T-cell (primary cell): ENCODE measurements at regions not wholly inside any gene's neighbourhood (a gene's known extent, or its start where the extent isn't known, plus 50 kb on each side); places are given as distances from the start of the nearest gene placed in this dataset.

ENCODE experiments used
- ATAC-seq, 4 experiments: fragments of 200-7000 bp in 3 of 4; fragments of 150-1000 bp in 1 of 4; cut with Tn5 transposase; replicated peaks in 1 of 4; 1 replicate in 3 of 4; 2 replicates in 1 of 4; pipeline ENCODE4 v1.10.0; 2021; ENCODE audit warnings: moderate library complexity in 3 of 4, mild to moderate bottlenecking in 2 of 4, moderate number of reproducible peaks in 1 of 4
- CTCF ChIA-PET, 2 donors: fragments of 300-600 bp; sonication (Branson Sonifier 250); formaldehyde crosslinking; loops; one replicate each; lab custom pipeline; 2022; ENCODE audit warnings: antibody characterized with exemption in 2 of 2; lab: Charles Lee
- POLR2A ChIA-PET, 2 donors: fragments of 300-600 bp; sonication (Branson Sonifier 250); formaldehyde crosslinking; loops; one replicate each; lab custom pipeline; 2022; ENCODE audit warnings: antibody characterized with exemption in 2 of 2; lab: Charles Lee
- DNase-seq, 35 experiments: peaks; one replicate each; pipeline versions ENCODE4 v3.0.0 to v3.0.0-alpha.2; 2013 to 2023
- H3K27ac ChIP-seq: one replicate; pipeline ENCODE4 v1.5.1; 2013; ENCODE audit warnings: low read length
- H3K27me3 ChIP-seq, 2 experiments: replicated peaks in 1 of 2; 1 replicate in 1 of 2; 2 replicates in 1 of 2; pipeline versions ENCODE4 v1.6.1 to v1.7.0; 2013; ENCODE audit warnings: low read length in 1 of 2, mixed read lengths in 1 of 2; ENCODE audit not compliant: control insufficient read depth in 2 of 2, insufficient read depth in 2 of 2; ENCODE audit errors: extremely low read depth in 1 of 2
- H3K36me3 ChIP-seq, 2 donors: 1 replicate in 1 of 2; 2 replicates in 1 of 2; pipeline versions ENCODE4 v1.6.1 to v1.7.0; 2013; ENCODE audit warnings: low read length in 1 of 2; ENCODE audit not compliant: control insufficient read depth in 2 of 2, insufficient read depth in 1 of 2; ENCODE audit errors: extremely low read depth in 1 of 2
- H3K4me1 ChIP-seq, 2 experiments: 1 replicate in 1 of 2; 2 replicates in 1 of 2; pipeline versions ENCODE4 v1.6.1 to v1.7.0; 2013; ENCODE audit warnings: low read length in 2 of 2, mixed read lengths in 1 of 2; ENCODE audit not compliant: insufficient read depth in 2 of 2, control insufficient read depth in 1 of 2; ENCODE audit errors: extremely low read depth in 1 of 2
- H3K4me3 ChIP-seq, 2 donors: 1 replicate in 1 of 2; 2 replicates in 1 of 2; pipeline versions ENCODE4 v1.5.1 to v1.7.0; 2013; ENCODE audit warnings: mild to moderate bottlenecking in 2 of 2, low read length in 1 of 2, moderate library complexity in 1 of 2; ENCODE audit not compliant: control insufficient read depth in 1 of 2; ENCODE audit errors: extremely low read depth in 1 of 2
- H3K9me3 ChIP-seq: 2 replicates; pipeline ENCODE4 v1.7.0; 2013
- H3K27ac Mint-ChIP-seq, 2 donors: one replicate each; pipeline ENCODE4 v1.8.0; 2020 to 2021; ENCODE audit warnings: mild to moderate bottlenecking in 2 of 2, mixed read lengths in 2 of 2
- H3K27me3 Mint-ChIP-seq, 2 donors: one replicate each; pipeline ENCODE4 v1.8.0; 2021 to 2022; ENCODE audit warnings: mixed read lengths in 2 of 2
- H3K36me3 Mint-ChIP-seq: one replicate; pipeline ENCODE4 v1.8.0; 2021; ENCODE audit warnings: mixed read lengths
- H3K4me1 Mint-ChIP-seq, 3 donors: one replicate each; pipeline ENCODE4 v1.8.0; 2020 to 2022; ENCODE audit warnings: mixed read lengths in 3 of 3, mild to moderate bottlenecking in 1 of 3
- H3K4me3 Mint-ChIP-seq, 3 donors: one replicate each; pipeline ENCODE4 v1.8.0; 2020 to 2022; ENCODE audit warnings: mild to moderate bottlenecking in 3 of 3, mixed read lengths in 3 of 3, moderate library complexity in 3 of 3
- H3K9me3 Mint-ChIP-seq, 3 donors: one replicate each; pipeline ENCODE4 v1.8.0; 2020 to 2022; ENCODE audit warnings: mixed read lengths in 3 of 3
- WGBS: methylation state at CpG from one replicate; pipeline ENCODE4 v1.1.5; 2013; ENCODE audit warnings: missing lambda C conversion rate; ENCODE audit not compliant: insufficient coverage; 5-methylcytosine and 5-hydroxymethylcytosine counted together

GRCh38 chr4:122015203-122015602, 63.3 kb upstream of the TRPC3 start:
- H3K4me3 ChIP-seq = no peak overlapping the region
- no peaks in the 10 kb centered on the region for H3K9me3 ChIP-seq
- H3K27ac ChIP-seq = no peak overlapping the region
- WGBS = no CpG with 5 or more reads among the region's 3 CpGs
- Mint-ChIP-seq H3K9me3 (no peaks in the 10 kb centered on the region), H3K4me3 (no peak overlapping the region), H3K27ac (no peak overlapping the region), H3K4me1 (no peaks in the 10 kb centered on the region), H3K36me3 (no peaks in the 10 kb centered on the region), H3K27me3 (peaks cover 20 to 39% of the 10 kb centered on the region in 2 donors)
- POLR2A ChIA-PET = no interaction called here
- CTCF ChIA-PET = no interaction called here
- DNase-seq (no peak), ATAC-seq (no peak)
- H3K36me3 ChIP-seq = no peaks in the 10 kb centered on the region
- H3K4me1 ChIP-seq = no peaks in the 10 kb centered on the region
- no peaks in the 10 kb centered on the region for H3K27me3 ChIP-seq

- H3K36me3 Mint-ChIP-seq = no peaks in the 10 kb centered on the region
- ATAC-seq = no peak
- H3K36me3 ChIP-seq = no peaks in the 10 kb centered on the region
- H3K9me3 ChIP-seq = no peaks in the 10 kb centered on the region
- H3K27me3 ChIP-seq = no peaks in the 10 kb centered on the region
- no CpG with 5 or more reads among the region's 2 CpGs for WGBS
- H3K4me1 ChIP-seq = no peaks in the 10 kb centered on the region
- no peaks in the 10 kb centered on the region for H3K9me3 Mint-ChIP-seq
- no peak overlapping the region for H3K4me3 ChIP-seq
- no peaks in the 10 kb centered on the region for H3K4me1 Mint-ChIP-seq
- POLR2A ChIA-PET = no interaction called here
- no peak overlapping the region for H3K27ac Mint-ChIP-seq
- DNase-seq = no peak
- no peak overlapping the region for H3K27ac ChIP-seq
- peaks cover 13 to 25% of the 10 kb centered on the region in 2 donors for H3K27me3 Mint-ChIP-seq
- H3K4me3 Mint-ChIP-seq = no peak overlapping the region
- CTCF ChIA-PET = interaction anchor here in 1 of 2 donors (0.6 kb wide), 1 partner anchor 75 kb away, joined by 5 read pairs; no protein-coding TSS in a partner anchor
Observed at GRCh38 chr4:122012735-122013134, 60.9 kb upstream of the TRPC3 start.

- no peak for DNase-seq
- Mint-ChIP-seq H3K4me1 (peaks cover 0 to 3% (median 1%) of the 10 kb centered on the region in 3 donors), H3K36me3 (no peaks in the 10 kb centered on the region), H3K9me3 (no peaks in the 10 kb centered on the region), H3K27ac (no peak overlapping the region), H3K4me3 (no peak overlapping the region), H3K27me3 (peaks cover 15 to 18% of the 10 kb centered on the region in 2 donors)
- Histone ChIP-seq H3K9me3 (no peaks in the 10 kb centered on the region), H3K27ac (no peak overlapping the region), H3K27me3 (no peaks in the 10 kb centered on the region), H3K4me3 (no peak overlapping the region), H3K4me1 (no peaks in the 10 kb centered on the region), H3K36me3 (no peaks in the 10 kb centered on the region)
- no peak for ATAC-seq
- 83% methylated on average over 2 of the region's 3 CpGs for WGBS
- ChIA-PET CTCF (interaction anchor here in 1 of 2 donors (0.6 kb wide), 1 partner anchor 1958 kb away, joined by 3 read pairs; no protein-coding TSS in a partner anchor), POLR2A (no interaction called here)
Observed at GRCh38 chr4:122010610-122011009, 58.8 kb upstream of the TRPC3 start.

GRCh38 chr4:122009524-122009923, 57.7 kb upstream of the TRPC3 start:
- H3K4me3 ChIP-seq = no peak overlapping the region
- no peaks in the 10 kb centered on the region for H3K36me3 Mint-ChIP-seq
- H3K27ac Mint-ChIP-seq = no peak overlapping the region
- ATAC-seq (no peak), DNase-seq (no peak)
- ChIA-PET CTCF (no interaction called here), POLR2A (interaction anchor here in 1 of 2 donors (0.5 kb wide), 1 partner anchor 984 kb away, joined by 4 read pairs; no protein-coding TSS in a partner anchor)
- no peaks in the 10 kb centered on the region for H3K4me1 ChIP-seq
- no peaks in the 10 kb centered on the region for H3K9me3 ChIP-seq
- no peaks in the 10 kb centered on the region for H3K36me3 ChIP-seq
- H3K27ac ChIP-seq = no peak overlapping the region
- WGBS = no CpG with 5 or more reads among the region's 2 CpGs
- H3K27me3 ChIP-seq = no peaks in the 10 kb centered on the region
- no peak overlapping the region for H3K4me3 Mint-ChIP-seq
- no peaks in the 10 kb centered on the region for H3K9me3 Mint-ChIP-seq
- peaks cover 14 to 18% of the 10 kb centered on the region in 2 donors for H3K27me3 Mint-ChIP-seq
- peaks cover 0 to 3% (median 1%) of the 10 kb centered on the region in 3 donors for H3K4me1 Mint-ChIP-seq

- Histone ChIP-seq H3K4me1 (no peaks in the 10 kb centered on the region), H3K27ac (no peak overlapping the region), H3K36me3 (no peaks in the 10 kb centered on the region), H3K4me3 (no peak overlapping the region), H3K9me3 (no peaks in the 10 kb centered on the region), H3K27me3 (peaks cover 0 to 2% of the 10 kb centered on the region in 2 experiments)
- no CpG with 5 or more reads among the region's 1 CpG for WGBS
- ChIA-PET CTCF (no interaction called here), POLR2A (no interaction called here)
- no peak for ATAC-seq
- H3K27me3 Mint-ChIP-seq = peaks cover 18 to 23% of the 10 kb centered on the region in 2 donors
- peaks cover 0 to 3% (median 1%) of the 10 kb centered on the region in 3 donors for H3K4me1 Mint-ChIP-seq
- no peak for DNase-seq
- H3K27ac Mint-ChIP-seq = no peak overlapping the region
- no peaks in the 10 kb centered on the region for H3K36me3 Mint-ChIP-seq
- no peak overlapping the region for H3K4me3 Mint-ChIP-seq
- no peaks in the 10 kb centered on the region for H3K9me3 Mint-ChIP-seq
Observed at GRCh38 chr4:122007016-122007415, 55.2 kb upstream of the TRPC3 start.

GRCh38 chr4:122005064-122005755, 53.4 kb upstream of the TRPC3 start:
- H3K27ac ChIP-seq = no peak overlapping the region
- H3K36me3 ChIP-seq = no peaks in the 10 kb centered on the region
- H3K27me3 ChIP-seq = peaks cover 0 to 2% of the 10 kb centered on the region in 2 experiments
- H3K4me3 Mint-ChIP-seq = no peak overlapping the region
- H3K4me3 ChIP-seq = no peak overlapping the region
- no peak overlapping the region for H3K27ac Mint-ChIP-seq
- peaks cover 0 to 3% (median 1%) of the 10 kb centered on the region in 3 donors for H3K4me1 Mint-ChIP-seq
- no peaks in the 10 kb centered on the region for H3K9me3 Mint-ChIP-seq
- POLR2A ChIA-PET = no interaction called here
- DNase-seq = no peak
- no peaks in the 10 kb centered on the region for H3K4me1 ChIP-seq
- H3K36me3 Mint-ChIP-seq = no peaks in the 10 kb centered on the region
- 83% methylated on average over 5 of the region's 8 CpGs for WGBS
- H3K9me3 ChIP-seq = no peaks in the 10 kb centered on the region
- no peak for ATAC-seq
- CTCF ChIA-PET = no interaction called here
- peaks cover 13 to 14% of the 10 kb centered on the region in 2 donors for H3K27me3 Mint-ChIP-seq
